ENCODE measurements at regions not wholly inside any gene's neighbourhood (a gene's known extent, or its start where the extent isn't known, plus 50 kb on each side); places are given as distances from the start of the nearest gene placed in this dataset.

- no peak for TF ChIP-seq ZNF384 (IDR thresholded peaks at IDR 0.05; ENCODE audit: borderline replicate concordance, low read depth, low read length)
- TF ChIP-seq EGR1 (IDR thresholded peaks at IDR 0.05; ENCODE audit: borderline replicate concordance in 1 of 2, low read depth in 2 of 2, low read length in 2 of 2), result no peak
- TF ChIP-seq SIX5 (IDR thresholded peaks at IDR 0.05; ENCODE audit: low read depth, low read length, severe bottlenecking), result no peak
- no peak for TF ChIP-seq ATF2 (IDR thresholded peaks at IDR 0.05; ENCODE audit: low read length)
- no peak for TF ChIP-seq JUND (IDR thresholded peaks at IDR 0.05; ENCODE audit: low read depth, low read length)
- TF ChIP-seq CHD2 (IDR thresholded peaks at IDR 0.05; ENCODE audit: borderline replicate concordance, low read depth, low read length), result no peak
- no peak for TF ChIP-seq MXI1 (IDR thresholded peaks at IDR 0.05; ENCODE audit: low read depth, low read length)
- TF ChIP-seq SP1 (IDR thresholded peaks at IDR 0.05; ENCODE audit: low read depth, low read length), result no peak
- no peak for TF ChIP-seq POLR2AphosphoS5 (IDR thresholded peaks at IDR 0.05; ENCODE audit: low read length)
- TF ChIP-seq FOS (IDR thresholded peaks at IDR 0.05; ENCODE audit: borderline replicate concordance, extremely low read depth, insufficient read length), result no peak
- TF ChIP-seq CTCF (IDR thresholded peaks at IDR 0.05 in 2 of 3, conservative IDR thresholded peaks at IDR 0.05 in 1 of 3; ENCODE audit: control insufficient read depth in 2 of 3, extremely low read depth in 1 of 3, insufficient read depth in 1 of 3, low read depth in 3 of 3, low read length in 3 of 3), result no peak
- TF ChIP-seq BCL3 (IDR thresholded peaks at IDR 0.05; ENCODE audit: borderline replicate concordance, insufficient read depth, low read depth, low read length, poor library complexity, severe bottlenecking), result no peak
Measured at GRCh38 chr7:41104631-41105030, 598.3 kb downstream of the INHBA start.

Measured in GM12878 (cell line).